HL-60 (cell line): ENCODE measurements at regions not wholly inside any gene's neighbourhood (a gene's known extent, or its start where the extent isn't known, plus 50 kb on each side); places are given as distances from the start of the nearest gene placed in this dataset.

Source experiments
- DNase-seq, 2 experiments: peaks; one replicate each; pipeline ENCODE4 v3.0.0-alpha.2; 2010 to 2020; ENCODE audit warnings: low read depth in 1 of 2, low spot score in 1 of 2
- H3K27ac ChIP-seq: fragments of 250-450 bp; sonication (Bioruptor Pico); replicated peaks from 2 replicates; pipeline ENCODE4 v1.5.1; 2020; ENCODE audit warnings: mild to moderate bottlenecking, moderate library complexity
- H3K27me3 ChIP-seq: fragments of 250-450 bp; sonication (Bioruptor Pico); 2 replicates; pipeline ENCODE4 v1.5.1; 2021; ENCODE audit warnings: mild to moderate bottlenecking, moderate library complexity; ENCODE audit not compliant: insufficient read depth, poor library complexity, severe bottlenecking
- H3K4me3 ChIP-seq: replicated peaks from 2 replicates; pipeline ENCODE4 v1.5.1; 2011; ENCODE audit warnings: mild to moderate bottlenecking, control low read depth, low read length; ENCODE audit not compliant: insufficient read depth
- GABPA ChIP-seq: IDR thresholded peaks from 2 replicates; pipeline ENCODE4 v1.6.1; 2012; ENCODE audit warnings: low read depth
- POLR2AphosphoS5 ChIP-seq: IDR thresholded peaks from 2 replicates; pipeline ENCODE4 v1.6.1; 2012; ENCODE audit warnings: low read depth
- SPI1 ChIP-seq: IDR thresholded peaks from 2 replicates; pipeline ENCODE4 v1.6.1; 2012; ENCODE audit warnings: low read depth, mild to moderate bottlenecking, borderline replicate concordance
- TF ChIP-seq, protein P1 (sequence below): IDR thresholded peaks from 2 replicates; pipeline ENCODE4 v1.6.1; 2012; ENCODE audit warnings: low read depth; ENCODE audit not compliant: insufficient replicate concordance
- TF ChIP-seq, protein P2 (sequence below): IDR thresholded peaks from one replicate; pipeline ENCODE4 v1.5.1; 2011; ENCODE audit warnings: low read length, control low read depth, inconsistent platforms; ENCODE audit not compliant: insufficient read depth

DNA sequence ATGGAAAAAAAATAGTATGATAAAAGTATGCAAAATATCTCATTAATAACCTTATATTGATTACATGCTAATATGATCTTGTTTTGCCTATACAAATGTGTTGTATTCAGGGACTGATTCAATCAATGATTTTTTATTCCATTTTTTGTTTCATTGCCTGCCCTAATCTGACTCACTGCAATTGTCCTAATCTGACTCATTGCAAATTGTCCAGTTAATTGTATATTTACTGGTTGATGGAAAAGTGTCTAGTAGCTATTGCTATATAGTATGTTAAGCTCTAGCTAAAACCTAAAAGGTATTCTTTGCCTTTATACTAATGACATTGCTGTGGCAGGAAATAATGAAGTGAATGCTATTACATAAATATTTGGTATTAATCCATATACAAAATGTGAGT is 728.9 kb upstream of the ZP4 start:
- Histone ChIP-seq H3K27ac (no peak overlapping the region), H3K27me3 (no peaks in the 10 kb centered on the region), H3K4me3 (no peak overlapping the region)
- TF ChIP-seq SPI1 = no peak
- TF ChIP-seq, protein P1, sequence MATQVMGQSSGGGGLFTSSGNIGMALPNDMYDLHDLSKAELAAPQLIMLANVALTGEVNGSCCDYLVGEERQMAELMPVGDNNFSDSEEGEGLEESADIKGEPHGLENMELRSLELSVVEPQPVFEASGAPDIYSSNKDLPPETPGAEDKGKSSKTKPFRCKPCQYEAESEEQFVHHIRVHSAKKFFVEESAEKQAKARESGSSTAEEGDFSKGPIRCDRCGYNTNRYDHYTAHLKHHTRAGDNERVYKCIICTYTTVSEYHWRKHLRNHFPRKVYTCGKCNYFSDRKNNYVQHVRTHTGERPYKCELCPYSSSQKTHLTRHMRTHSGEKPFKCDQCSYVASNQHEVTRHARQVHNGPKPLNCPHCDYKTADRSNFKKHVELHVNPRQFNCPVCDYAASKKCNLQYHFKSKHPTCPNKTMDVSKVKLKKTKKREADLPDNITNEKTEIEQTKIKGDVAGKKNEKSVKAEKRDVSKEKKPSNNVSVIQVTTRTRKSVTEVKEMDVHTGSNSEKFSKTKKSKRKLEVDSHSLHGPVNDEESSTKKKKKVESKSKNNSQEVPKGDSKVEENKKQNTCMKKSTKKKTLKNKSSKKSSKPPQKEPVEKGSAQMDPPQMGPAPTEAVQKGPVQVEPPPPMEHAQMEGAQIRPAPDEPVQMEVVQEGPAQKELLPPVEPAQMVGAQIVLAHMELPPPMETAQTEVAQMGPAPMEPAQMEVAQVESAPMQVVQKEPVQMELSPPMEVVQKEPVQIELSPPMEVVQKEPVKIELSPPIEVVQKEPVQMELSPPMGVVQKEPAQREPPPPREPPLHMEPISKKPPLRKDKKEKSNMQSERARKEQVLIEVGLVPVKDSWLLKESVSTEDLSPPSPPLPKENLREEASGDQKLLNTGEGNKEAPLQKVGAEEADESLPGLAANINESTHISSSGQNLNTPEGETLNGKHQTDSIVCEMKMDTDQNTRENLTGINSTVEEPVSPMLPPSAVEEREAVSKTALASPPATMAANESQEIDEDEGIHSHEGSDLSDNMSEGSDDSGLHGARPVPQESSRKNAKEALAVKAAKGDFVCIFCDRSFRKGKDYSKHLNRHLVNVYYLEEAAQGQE = no peak
- no peak for DNase-seq

DNA sequence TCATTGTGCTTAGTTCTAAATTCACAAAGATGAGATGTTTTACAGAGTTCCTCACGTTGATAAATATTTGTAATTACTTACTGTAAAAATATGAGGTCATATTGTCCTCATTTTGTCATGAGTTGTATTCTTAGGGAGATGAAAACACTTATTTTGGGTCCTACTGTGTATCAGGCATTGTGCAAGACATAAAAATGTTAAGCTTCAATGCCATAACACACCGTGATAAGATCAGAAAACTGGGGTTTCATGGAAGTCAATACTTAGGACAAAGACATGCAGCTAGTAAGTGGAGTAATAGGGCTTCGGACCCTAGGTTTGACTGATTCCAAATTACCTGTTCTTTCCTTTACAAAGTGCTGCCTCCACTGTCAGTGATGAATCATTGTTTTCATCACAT is 720.7 kb upstream of the ZP4 start:
- no peaks in the 10 kb centered on the region for H3K27me3 ChIP-seq
- H3K27ac ChIP-seq = no peak overlapping the region

DNA sequence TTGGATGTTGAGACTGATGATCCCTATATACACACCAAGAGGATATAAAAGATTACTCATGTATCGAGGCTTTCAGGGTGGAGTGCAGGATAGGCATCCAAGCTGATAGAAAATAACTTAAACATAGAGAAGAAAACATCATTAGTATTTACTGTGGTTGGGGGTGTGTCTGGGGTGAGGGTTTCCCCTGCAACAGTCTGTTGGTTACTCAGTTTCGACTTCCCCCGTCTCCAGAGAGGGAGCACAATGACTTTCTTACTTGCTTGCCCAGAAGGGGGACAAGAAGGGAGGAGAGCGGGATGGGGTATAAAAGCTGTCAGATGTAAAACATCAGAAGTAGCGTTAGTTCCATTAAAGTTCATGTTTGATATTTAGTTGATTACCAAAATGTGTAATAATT is 717.4 kb upstream of the ZP4 start:
- Histone ChIP-seq H3K27me3 (no peaks in the 10 kb centered on the region), H3K4me3 (no peak overlapping the region), H3K27ac (no peak overlapping the region)
- no peak for DNase-seq
- TF ChIP-seq, protein P1 = no peak
- TF ChIP-seq GABPA = no peak
- no peak for TF ChIP-seq POLR2AphosphoS5
- TF ChIP-seq, protein P2, sequence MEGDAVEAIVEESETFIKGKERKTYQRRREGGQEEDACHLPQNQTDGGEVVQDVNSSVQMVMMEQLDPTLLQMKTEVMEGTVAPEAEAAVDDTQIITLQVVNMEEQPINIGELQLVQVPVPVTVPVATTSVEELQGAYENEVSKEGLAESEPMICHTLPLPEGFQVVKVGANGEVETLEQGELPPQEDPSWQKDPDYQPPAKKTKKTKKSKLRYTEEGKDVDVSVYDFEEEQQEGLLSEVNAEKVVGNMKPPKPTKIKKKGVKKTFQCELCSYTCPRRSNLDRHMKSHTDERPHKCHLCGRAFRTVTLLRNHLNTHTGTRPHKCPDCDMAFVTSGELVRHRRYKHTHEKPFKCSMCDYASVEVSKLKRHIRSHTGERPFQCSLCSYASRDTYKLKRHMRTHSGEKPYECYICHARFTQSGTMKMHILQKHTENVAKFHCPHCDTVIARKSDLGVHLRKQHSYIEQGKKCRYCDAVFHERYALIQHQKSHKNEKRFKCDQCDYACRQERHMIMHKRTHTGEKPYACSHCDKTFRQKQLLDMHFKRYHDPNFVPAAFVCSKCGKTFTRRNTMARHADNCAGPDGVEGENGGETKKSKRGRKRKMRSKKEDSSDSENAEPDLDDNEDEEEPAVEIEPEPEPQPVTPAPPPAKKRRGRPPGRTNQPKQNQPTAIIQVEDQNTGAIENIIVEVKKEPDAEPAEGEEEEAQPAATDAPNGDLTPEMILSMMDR = no peak

More for the DNA sequence above, 720.7 kb upstream of the ZP4 start:
- no peak for DNase-seq
- TF ChIP-seq GABPA = no peak
- TF ChIP-seq, protein P1 = no peak
- TF ChIP-seq POLR2AphosphoS5 = no peak
- TF ChIP-seq, protein P2 = no peak
- TF ChIP-seq SPI1 = no peak
- no peak overlapping the region for H3K4me3 ChIP-seq

DNA sequence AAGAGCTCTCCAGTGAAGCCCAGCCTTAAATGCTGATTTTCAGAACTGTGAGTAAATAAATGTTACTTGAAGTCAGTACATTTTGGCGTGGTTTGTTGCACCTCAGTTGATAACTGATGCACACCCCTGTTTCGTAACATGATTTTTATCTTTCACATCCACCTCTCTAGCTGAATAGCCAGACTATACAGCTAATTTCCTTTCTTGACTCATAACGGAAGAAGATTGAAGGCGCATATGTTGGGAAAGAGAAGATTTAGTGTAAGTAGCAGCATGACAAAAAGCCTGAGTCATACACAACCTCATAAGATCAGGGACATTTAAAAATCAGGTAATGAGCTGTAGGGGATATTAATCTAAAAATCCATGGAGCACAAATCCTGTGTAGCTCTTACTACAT is 716.2 kb upstream of the ZP4 start:
- H3K4me3 ChIP-seq = no peak overlapping the region
- H3K27ac ChIP-seq = no peak overlapping the region
- TF ChIP-seq, protein P2 = no peak
- TF ChIP-seq GABPA (no peak), POLR2AphosphoS5 (no peak), SPI1 (no peak)
- TF ChIP-seq, protein P1 = no peak
- peak in 1 of 2 experiments; percentile 44 for DNase-seq
- no peaks in the 10 kb centered on the region for H3K27me3 ChIP-seq
